ENCODE measurements at regions not wholly inside any gene's neighbourhood (a gene's known extent, or its start where the extent isn't known, plus 50 kb on each side); places are given as distances from the start of the nearest gene placed in this dataset.

DNA sequence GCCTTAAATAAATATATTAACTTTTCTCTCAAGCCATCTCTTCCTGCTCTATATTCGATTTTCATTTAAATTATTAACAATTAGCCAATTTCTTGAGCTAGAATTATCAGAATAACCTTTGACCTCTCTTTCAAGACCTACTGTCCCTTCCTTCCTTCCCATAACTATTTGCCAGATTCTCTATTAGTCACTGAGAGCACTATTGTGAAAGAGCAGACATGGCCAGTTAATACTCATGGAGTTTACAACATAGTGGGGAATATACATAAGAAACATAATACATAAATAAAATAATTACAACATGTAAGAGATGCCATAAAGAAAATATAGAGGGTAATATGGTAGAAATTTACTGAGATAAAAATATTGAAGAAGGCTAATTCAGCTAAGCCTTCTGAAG is 72.1 kb upstream of the CHD1 start:
- TF ChIP-seq, protein P1, sequence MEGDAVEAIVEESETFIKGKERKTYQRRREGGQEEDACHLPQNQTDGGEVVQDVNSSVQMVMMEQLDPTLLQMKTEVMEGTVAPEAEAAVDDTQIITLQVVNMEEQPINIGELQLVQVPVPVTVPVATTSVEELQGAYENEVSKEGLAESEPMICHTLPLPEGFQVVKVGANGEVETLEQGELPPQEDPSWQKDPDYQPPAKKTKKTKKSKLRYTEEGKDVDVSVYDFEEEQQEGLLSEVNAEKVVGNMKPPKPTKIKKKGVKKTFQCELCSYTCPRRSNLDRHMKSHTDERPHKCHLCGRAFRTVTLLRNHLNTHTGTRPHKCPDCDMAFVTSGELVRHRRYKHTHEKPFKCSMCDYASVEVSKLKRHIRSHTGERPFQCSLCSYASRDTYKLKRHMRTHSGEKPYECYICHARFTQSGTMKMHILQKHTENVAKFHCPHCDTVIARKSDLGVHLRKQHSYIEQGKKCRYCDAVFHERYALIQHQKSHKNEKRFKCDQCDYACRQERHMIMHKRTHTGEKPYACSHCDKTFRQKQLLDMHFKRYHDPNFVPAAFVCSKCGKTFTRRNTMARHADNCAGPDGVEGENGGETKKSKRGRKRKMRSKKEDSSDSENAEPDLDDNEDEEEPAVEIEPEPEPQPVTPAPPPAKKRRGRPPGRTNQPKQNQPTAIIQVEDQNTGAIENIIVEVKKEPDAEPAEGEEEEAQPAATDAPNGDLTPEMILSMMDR (conservative IDR thresholded peaks at IDR 0.05), result no peak
- 80 to 86% methylated on average over 1 of the region's 1 CpG for WGBS, 2 experiments (ENCODE audit: insufficient coverage in 1 of 2, insufficient read length in 1 of 2)
- DNase-seq, result no peak
- Histone ChIP-seq H3K9ac (ENCODE audit: extremely low read depth, low read length, poor library complexity, severe bottlenecking) (no peak overlapping the region), H3K9me3 (ENCODE audit: control insufficient read depth, low read length) (no peaks in the 10 kb centered on the region), H3K4me1 (ENCODE audit: control insufficient read depth, insufficient read depth, low read length) (no peaks in the 10 kb centered on the region), H3K27ac (ENCODE audit: low read depth, low read length) (no peak overlapping the region), H3K27me3 (ENCODE audit: control insufficient read depth, insufficient read depth, low read length, poor library complexity, severe bottlenecking) (no peaks in the 10 kb centered on the region), H3K4me3 (ENCODE audit: low read length) (no peak overlapping the region), H3K36me3 (ENCODE audit: control insufficient read depth, insufficient read depth, low read length) (no peaks in the 10 kb centered on the region)
- H3K4me1 Mint-ChIP-seq, result peaks cover 7% of the 10 kb centered on the region
- no peaks in the 10 kb centered on the region for H3K9me3 Mint-ChIP-seq
- no peaks in the 10 kb centered on the region for H3K36me3 Mint-ChIP-seq (ENCODE audit: low read depth)
- H3K27ac Mint-ChIP-seq, result no peak overlapping the region
- H3K4me3 Mint-ChIP-seq, result no peak overlapping the region
- no peaks in the 10 kb centered on the region for H3K27me3 Mint-ChIP-seq (ENCODE audit: insufficient read depth)

DNA sequence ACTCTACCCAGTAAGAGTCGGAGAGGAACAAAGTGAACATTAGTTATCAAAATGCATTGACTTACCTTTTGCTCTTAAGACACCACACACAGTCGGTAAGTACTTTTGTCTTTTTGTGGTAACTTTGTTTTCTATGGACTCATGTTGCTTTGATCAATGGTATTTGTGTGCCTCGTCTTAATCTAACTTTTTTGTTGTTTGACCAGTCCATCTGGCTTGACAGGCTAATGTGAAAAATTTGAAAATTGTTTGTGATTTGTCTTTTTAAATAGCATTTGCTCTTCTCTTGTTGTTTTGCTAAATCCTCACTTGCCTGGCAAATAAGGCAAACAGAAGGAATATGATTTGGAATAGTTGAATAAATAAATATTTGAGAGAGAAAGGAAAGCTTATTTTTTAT is 71.4 kb upstream of the CHD1 start:
- Histone ChIP-seq H3K27ac (ENCODE audit: low read depth, low read length) (no peak overlapping the region), H3K27me3 (ENCODE audit: control insufficient read depth, insufficient read depth, low read length, poor library complexity, severe bottlenecking) (no peaks in the 10 kb centered on the region), H3K4me1 (ENCODE audit: control insufficient read depth, insufficient read depth, low read length) (no peaks in the 10 kb centered on the region), H3K9ac (ENCODE audit: extremely low read depth, low read length, poor library complexity, severe bottlenecking) (no peak overlapping the region), H3K9me3 (ENCODE audit: control insufficient read depth, low read length) (no peaks in the 10 kb centered on the region), H3K36me3 (ENCODE audit: control insufficient read depth, insufficient read depth, low read length) (no peaks in the 10 kb centered on the region), H3K4me3 (ENCODE audit: low read length) (no peak overlapping the region)
- TF ChIP-seq, protein P1 (conservative IDR thresholded peaks at IDR 0.05), result no peak
- no peak for DNase-seq
- Mint-ChIP-seq H3K27me3 (ENCODE audit: insufficient read depth) (no peaks in the 10 kb centered on the region), H3K9me3 (no peaks in the 10 kb centered on the region), H3K4me1 (peaks cover under 1% of the 10 kb centered on the region), H3K4me3 (no peak overlapping the region), H3K27ac (no peak overlapping the region), H3K36me3 (ENCODE audit: low read depth) (no peaks in the 10 kb centered on the region)
- 79 to 94% methylated on average over 2 to 3 of the region's 3 CpGs for WGBS, 2 experiments (ENCODE audit: insufficient coverage in 1 of 2, insufficient read length in 1 of 2)

GRCh38 chr5:98999631-99000030 is 70.8 kb upstream of the CHD1 start:
- H3K27ac Mint-ChIP-seq, result no peak overlapping the region

More at GRCh38 chr5:98999631-99000030, 70.8 kb upstream of the CHD1 start:
- no peak overlapping the region for H3K27ac ChIP-seq (ENCODE audit: low read depth, low read length)
- H3K36me3 Mint-ChIP-seq (ENCODE audit: low read depth), result no peaks in the 10 kb centered on the region
- H3K4me1 Mint-ChIP-seq, result peaks cover 5% of the 10 kb centered on the region
- H3K27me3 ChIP-seq (ENCODE audit: control insufficient read depth, insufficient read depth, low read length, poor library complexity, severe bottlenecking), result no peaks in the 10 kb centered on the region
- no peaks in the 10 kb centered on the region for H3K9me3 Mint-ChIP-seq
- 93 to 100% methylated on average over 2 to 3 of the region's 4 CpGs for WGBS, 2 experiments (ENCODE audit: insufficient coverage in 1 of 2, insufficient read length in 1 of 2)
- DNase-seq, result no peak
- no peaks in the 10 kb centered on the region for H3K9me3 ChIP-seq (ENCODE audit: control insufficient read depth, low read length)
- TF ChIP-seq, protein P1 (conservative IDR thresholded peaks at IDR 0.05), result no peak
- H3K4me3 ChIP-seq (ENCODE audit: low read length), result no peak overlapping the region
- no peak overlapping the region for H3K4me3 Mint-ChIP-seq
- no peaks in the 10 kb centered on the region for H3K36me3 ChIP-seq (ENCODE audit: control insufficient read depth, insufficient read depth, low read length)
- no peaks in the 10 kb centered on the region for H3K4me1 ChIP-seq (ENCODE audit: control insufficient read depth, insufficient read depth, low read length)
- H3K9ac ChIP-seq (ENCODE audit: extremely low read depth, low read length, poor library complexity, severe bottlenecking), result no peak overlapping the region
- no peaks in the 10 kb centered on the region for H3K27me3 Mint-ChIP-seq (ENCODE audit: insufficient read depth)

Measured in endodermal cell (in vitro differentiated cells).